GM12878 (cell line): ENCODE measurements at regions not wholly inside any gene's neighbourhood (a gene's known extent, or its start where the extent isn't known, plus 50 kb on each side); places are given as distances from the start of the nearest gene placed in this dataset.

ENCODE experiments used
- ATAC-seq: fragments of 200-7000 bp; cut with Tn5 transposase; 3 replicates; pipeline ENCODE4 v1.9.1; 2020; ENCODE audit warnings: mild to moderate bottlenecking, moderate library complexity
- BruUV-seq: library from RNA; stranded (reverse); fragments of 400-500 nt; replicated peaks from 2 replicates; lab custom pipeline; 2021; lab: Mats Ljungman, UMichigan
- CTCF ChIA-PET: fragments of 300-600 bp; sonication (Branson Sonifier 250); formaldehyde crosslinking; extraction: SDS; loops from one replicate; lab custom pipeline; 2021; ENCODE audit warnings: inconsistent platforms; lab: Yijun Ruan, JAX
- POLR2A ChIA-PET: fragments of 350-600 bp; formaldehyde crosslinking; extraction: SDS; loops from one replicate; lab custom pipeline; 2021; ENCODE audit warnings: inconsistent platforms; lab: Charles Lee
- RAD21 ChIA-PET: fragments of 300-600 bp; sonication (Branson Sonifier 250); formaldehyde crosslinking; loops from one replicate; lab custom pipeline; 2023; ENCODE audit warnings: antibody characterized with exemption; ENCODE audit not compliant: unreplicated experiment; lab: Charles Lee
- SMC1A ChIA-PET: fragments of 300-600 bp; sonication (Branson Sonifier 250); formaldehyde crosslinking; loops from one replicate; lab custom pipeline; 2023; ENCODE audit not compliant: unreplicated experiment, uncharacterized antibody; lab: Charles Lee
- DNase-seq: peaks from one replicate; pipeline ENCODE4 v3.0.0-alpha.2; 2011; ENCODE audit warnings: low read depth, low spot score
- FAIRE-seq: peaks from 3 replicates; lab custom pipeline; 2011; peaks lifted over from hg19 to GRCh38; lab: Jason Lieb, UNC
- H2AFZ ChIP-seq: 2 replicates; pipeline ENCODE4 v1.6.0; 2011; ENCODE audit warnings: low read depth, low read length, control low read depth; ENCODE audit not compliant: control insufficient read depth
- H3K27ac ChIP-seq: 2 replicates; pipeline ENCODE4 v1.5.1; 2011; ENCODE audit warnings: control low read depth; ENCODE audit not compliant: control insufficient read depth, insufficient read depth
- H3K27me3 ChIP-seq, 2 experiments: replicated peaks in 1 of 2; 2 replicates each; pipeline versions ENCODE4 v1.6.0 to v1.6.1; 2011; ENCODE audit warnings: low read length in 1 of 2; ENCODE audit not compliant: control insufficient read depth in 2 of 2, insufficient read depth in 2 of 2
- H3K36me3 ChIP-seq, 2 experiments: 2 replicates each; pipeline ENCODE4 v1.5.1; 2011; ENCODE audit warnings: low read length in 1 of 2; ENCODE audit not compliant: control insufficient read depth in 2 of 2, insufficient read depth in 2 of 2
- H3K4me1 ChIP-seq: 2 replicates; pipeline ENCODE4 v1.6.1; 2011; ENCODE audit warnings: mild to moderate bottlenecking, low read length, moderate library complexity, mixed read lengths; ENCODE audit not compliant: control insufficient read depth, insufficient read depth
- H3K4me2 ChIP-seq: 2 replicates; pipeline ENCODE4 v1.6.0; 2011; ENCODE audit warnings: control low read depth; ENCODE audit not compliant: control insufficient read depth, insufficient read depth
- H3K4me3 ChIP-seq: fragments of 200-600 bp; sonication (generic); 2 replicates; pipeline ENCODE4 v1.5.1; 2016
- H3K79me2 ChIP-seq: 2 replicates; pipeline ENCODE4 v1.6.0; 2011; ENCODE audit warnings: low read length; ENCODE audit not compliant: control insufficient read depth, insufficient read depth
- H3K9ac ChIP-seq: 2 replicates; pipeline ENCODE4 v1.8.0; 2011; ENCODE audit warnings: low read length, control low read depth, mixed read lengths; ENCODE audit not compliant: control insufficient read depth, insufficient read depth
- H3K9me3 ChIP-seq: replicated peaks from 3 replicates; pipeline ENCODE4 v1.5.1; 2011; ENCODE audit warnings: mild to moderate bottlenecking, low read length; ENCODE audit not compliant: control insufficient read depth, insufficient read depth
- H4K20me1 ChIP-seq: 2 replicates; pipeline ENCODE4 v1.6.0; 2011; ENCODE audit not compliant: control insufficient read depth, insufficient read depth
- CEBPB ChIP-seq, 2 experiments: fragments of 150-350 bp in 1 of 2; IDR thresholded peaks; 2 replicates each; pipeline ENCODE4 v1.6.1; 2012 to 2014; ENCODE audit warnings: low read depth in 2 of 2, low read length in 2 of 2, borderline replicate concordance in 1 of 2, inconsistent platforms in 1 of 2
- CHD1 ChIP-seq: IDR thresholded peaks from 2 replicates; pipeline ENCODE4 v1.6.1; 2012; ENCODE audit warnings: low read depth, low read length, improper control_type of control experiment
- E2F4 ChIP-seq: IDR thresholded peaks from 2 replicates; pipeline ENCODE4 v1.6.1; 2012; ENCODE audit warnings: low read depth, low read length, improper control_type of control experiment
- HCFC1 ChIP-seq: fragments of 150-350 bp; IDR thresholded peaks from 2 replicates; pipeline ENCODE4 v1.6.1; 2014; ENCODE audit warnings: low read length
- JUNB ChIP-seq: IDR thresholded peaks from 2 replicates; pipeline ENCODE4 v1.6.1; 2016; ENCODE audit warnings: antibody characterized with exemption, mild to moderate bottlenecking
- KAT2A ChIP-seq: conservative IDR thresholded peaks from 2 replicates; pipeline ENCODE4 v1.6.1; 2011; ENCODE audit warnings: low read depth, low read length; ENCODE audit not compliant: control insufficient read depth
- PRDM15 ChIP-seq: fragments of 450-650 bp; formaldehyde crosslinking; IDR thresholded peaks from 2 replicates; pipeline ENCODE4 v1.4.0; 2020; ENCODE audit warnings: mild to moderate bottlenecking, moderate library complexity
- RBBP5 ChIP-seq: fragments of 200-600 bp; sonication (generic); conservative IDR thresholded peaks from 2 replicates; pipeline ENCODE4 v1.6.1; 2016
- ZNF24 ChIP-seq: fragments of 450-650 bp; IDR thresholded peaks from 2 replicates; pipeline ENCODE4 v1.6.1; 2017; ENCODE audit warnings: antibody characterized with exemption, mild to moderate bottlenecking
- WGBS: methylation state at CpG from one replicate; pipeline ENCODE4 v1.1.6; 2016; ENCODE audit warnings: low lambda C conversion rate; ENCODE audit not compliant: insufficient replicate concordance, insufficient coverage; ENCODE audit errors: missing lambda C conversion rate; 5-methylcytosine and 5-hydroxymethylcytosine counted together
- in situ Hi-C: fragments of 300-500 bp; cut with MboI; formaldehyde crosslinking; loops from 9 replicates; pipeline ENCODE4 v1.14.3; 2018; ENCODE audit warnings: mixed read lengths
- intact Hi-C: fragments of 100-400 bp; cut with micrococcal nuclease; formaldehyde crosslinking; loops from one replicate; pipeline ENCODE4 v1.14.2; 2022; ENCODE audit not compliant: unreplicated experiment
- TF ChIP-seq, protein P1 (sequence below): fragments of 450-650 bp; IDR thresholded peaks from 2 replicates; pipeline ENCODE4 v1.6.1; 2016; ENCODE audit warnings: mild to moderate bottlenecking, moderate library complexity, borderline replicate concordance

DNA sequence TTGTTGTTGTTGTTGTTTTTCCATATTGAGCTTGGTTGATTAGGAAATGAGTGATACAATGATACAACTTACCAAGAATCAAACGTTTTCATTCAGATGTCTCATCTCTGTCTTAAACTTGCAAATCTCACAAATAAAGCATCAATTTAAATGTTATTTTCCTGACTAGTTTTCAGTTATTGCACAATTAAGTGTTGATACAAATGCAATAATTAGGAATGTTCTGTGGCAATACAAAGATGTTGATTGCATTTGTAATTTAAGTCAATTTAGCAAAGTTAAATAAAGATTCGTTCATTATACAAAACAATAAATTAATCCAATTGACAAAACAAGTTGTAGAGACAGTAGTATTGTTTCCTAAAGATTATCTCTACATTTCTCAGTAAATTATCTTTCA is 392.3 kb upstream of the ZNF804A start:
- ChIA-PET POLR2A (no interaction called here), SMC1A (no interaction called here), RAD21 (no interaction called here), CTCF (no interaction called here)
- no TSS peak for BruUV-seq
- ATAC-seq (no peak), FAIRE-seq (no peak), DNase-seq (no peak)
- no peak overlapping the region for H3K4me2 ChIP-seq
- in situ Hi-C loops = no loop called here
- no peaks in the 10 kb centered on the region for H4K20me1 ChIP-seq
- H3K27ac ChIP-seq = no peak overlapping the region
- no peaks in the 10 kb centered on the region for H3K4me1 ChIP-seq
- 15% methylated on average over 2 of the region's 2 CpGs for WGBS
- H3K9ac ChIP-seq = no peak overlapping the region
- intact Hi-C loops = no loop called here
- H2AFZ ChIP-seq = no peak overlapping the region
- H3K27me3 ChIP-seq = no peaks in the 10 kb centered on the region
- no peak overlapping the region for H3K4me3 ChIP-seq
- no peaks in the 10 kb centered on the region for H3K36me3 ChIP-seq
- H3K79me2 ChIP-seq = no peaks in the 10 kb centered on the region
- no peaks in the 10 kb centered on the region for H3K9me3 ChIP-seq
- no peak for TF ChIP-seq ZNF24
- TF ChIP-seq RBBP5 = no peak
- TF ChIP-seq HCFC1 = no peak
- no peak for TF ChIP-seq CHD1
- TF ChIP-seq KAT2A = no peak

DNA sequence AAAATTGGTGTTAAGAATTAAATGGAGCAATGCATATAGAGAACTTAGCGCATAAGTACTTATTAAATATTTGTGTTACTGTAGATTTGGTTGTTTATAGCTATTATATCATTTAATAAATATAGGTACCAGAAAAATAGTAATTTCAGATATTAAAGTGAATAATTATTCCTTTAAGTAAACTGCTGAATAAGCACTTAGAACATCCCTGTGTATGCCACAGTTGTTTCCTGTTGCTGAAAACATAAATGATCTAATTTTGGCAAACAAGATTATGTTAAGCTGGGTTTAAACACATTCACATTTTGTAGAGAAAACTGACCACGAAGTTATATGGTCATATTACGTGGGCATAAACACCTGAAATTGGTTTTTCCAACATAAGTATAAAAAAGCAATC is 388.0 kb upstream of the ZNF804A start:
- SMC1A ChIA-PET = interaction anchor here (1.4 kb wide), 1 partner anchor 13 kb away, joined by 4 read pairs; no protein-coding TSS in a partner anchor
- Histone ChIP-seq H3K79me2 (no peaks in the 10 kb centered on the region), H3K27me3 (no peaks in the 10 kb centered on the region), H3K4me2 (no peak overlapping the region), H3K36me3 (no peaks in the 10 kb centered on the region), H2AFZ (no peak overlapping the region), H3K4me3 (no peak overlapping the region), H3K9me3 (no peaks in the 10 kb centered on the region), H4K20me1 (no peaks in the 10 kb centered on the region), H3K4me1 (no peaks in the 10 kb centered on the region), H3K27ac (no peak overlapping the region), H3K9ac (no peak overlapping the region)
- intact Hi-C loops = no loop called here
- in situ Hi-C loops = no loop called here
- ATAC-seq (no peak), FAIRE-seq (no peak), DNase-seq (no peak)
- RAD21 ChIA-PET = no interaction called here
- TF ChIP-seq PRDM15 (CRISPR knock-in tag) (no peak), E2F4 (no peak), JUNB (no peak), CEBPB (IDR thresholded peaks at IDR 0.05; ENCODE audit: borderline replicate concordance in 1 of 2, low read depth in 2 of 2, low read length in 2 of 2) (no peak)
- TF ChIP-seq, protein P1, sequence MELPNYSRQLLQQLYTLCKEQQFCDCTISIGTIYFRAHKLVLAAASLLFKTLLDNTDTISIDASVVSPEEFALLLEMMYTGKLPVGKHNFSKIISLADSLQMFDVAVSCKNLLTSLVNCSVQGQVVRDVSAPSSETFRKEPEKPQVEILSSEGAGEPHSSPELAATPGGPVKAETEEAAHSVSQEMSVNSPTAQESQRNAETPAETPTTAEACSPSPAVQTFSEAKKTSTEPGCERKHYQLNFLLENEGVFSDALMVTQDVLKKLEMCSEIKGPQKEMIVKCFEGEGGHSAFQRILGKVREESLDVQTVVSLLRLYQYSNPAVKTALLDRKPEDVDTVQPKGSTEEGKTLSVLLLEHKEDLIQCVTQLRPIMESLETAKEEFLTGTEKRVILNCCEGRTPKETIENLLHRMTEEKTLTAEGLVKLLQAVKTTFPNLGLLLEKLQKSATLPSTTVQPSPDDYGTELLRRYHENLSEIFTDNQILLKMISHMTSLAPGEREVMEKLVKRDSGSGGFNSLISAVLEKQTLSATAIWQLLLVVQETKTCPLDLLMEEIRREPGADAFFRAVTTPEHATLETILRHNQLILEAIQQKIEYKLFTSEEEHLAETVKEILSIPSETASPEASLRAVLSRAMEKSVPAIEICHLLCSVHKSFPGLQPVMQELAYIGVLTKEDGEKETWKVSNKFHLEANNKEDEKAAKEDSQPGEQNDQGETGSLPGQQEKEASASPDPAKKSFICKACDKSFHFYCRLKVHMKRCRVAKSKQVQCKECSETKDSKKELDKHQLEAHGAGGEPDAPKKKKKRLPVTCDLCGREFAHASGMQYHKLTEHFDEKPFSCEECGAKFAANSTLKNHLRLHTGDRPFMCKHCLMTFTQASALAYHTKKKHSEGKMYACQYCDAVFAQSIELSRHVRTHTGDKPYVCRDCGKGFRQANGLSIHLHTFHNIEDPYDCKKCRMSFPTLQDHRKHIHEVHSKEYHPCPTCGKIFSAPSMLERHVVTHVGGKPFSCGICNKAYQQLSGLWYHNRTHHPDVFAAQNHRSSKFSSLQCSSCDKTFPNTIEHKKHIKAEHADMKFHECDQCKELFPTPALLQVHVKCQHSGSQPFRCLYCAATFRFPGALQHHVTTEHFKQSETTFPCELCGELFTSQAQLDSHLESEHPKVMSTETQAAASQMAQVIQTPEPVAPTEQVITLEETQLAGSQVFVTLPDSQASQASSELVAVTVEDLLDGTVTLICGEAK = no peak
- CTCF ChIA-PET = interaction anchor here (0.7 kb wide), 1 partner anchor 40 kb away, joined by 3 read pairs; no protein-coding TSS in a partner anchor
- WGBS = 22% methylated on average over 3 of the region's 3 CpGs
- BruUV-seq = no TSS peak
- POLR2A ChIA-PET = no interaction called here
